ENCODE measurements at regions not wholly inside any gene's neighbourhood (a gene's known extent, or its start where the extent isn't known, plus 50 kb on each side); places are given as distances from the start of the nearest gene placed in this dataset.
"Not testable (repeated sequence)": the region's sequence is repeated elsewhere in the genome, so short reads cannot be mapped to it uniquely, and the experiment has no call there.

DNA sequence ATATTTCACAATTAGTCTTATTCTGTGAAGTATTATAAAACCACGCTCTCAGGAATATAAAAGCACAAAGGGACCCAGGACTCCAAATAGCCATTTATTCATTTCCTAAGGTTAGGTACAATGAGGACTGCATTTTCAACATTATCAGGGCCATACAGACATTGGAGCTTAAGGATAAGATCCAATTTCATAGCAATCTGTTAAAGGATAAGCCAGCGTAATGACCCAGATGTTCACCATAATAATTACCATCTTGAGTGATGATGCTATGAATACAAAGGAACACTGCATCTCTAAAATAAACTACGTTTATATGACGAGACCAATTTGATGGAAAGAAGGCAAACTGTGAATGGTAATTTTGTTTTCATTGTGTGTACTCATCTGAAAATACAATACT lies 169.6 kb downstream of the USP22 start:
- DNase-seq (ENCODE audit: low read depth); in situ Hi-C loops (cut with HindIII; ENCODE audit: low sequenced_read_pairs); H3K4me3 ChIP-seq (ENCODE audit: low read depth, low read length): not testable (repeated sequence)

DNA sequence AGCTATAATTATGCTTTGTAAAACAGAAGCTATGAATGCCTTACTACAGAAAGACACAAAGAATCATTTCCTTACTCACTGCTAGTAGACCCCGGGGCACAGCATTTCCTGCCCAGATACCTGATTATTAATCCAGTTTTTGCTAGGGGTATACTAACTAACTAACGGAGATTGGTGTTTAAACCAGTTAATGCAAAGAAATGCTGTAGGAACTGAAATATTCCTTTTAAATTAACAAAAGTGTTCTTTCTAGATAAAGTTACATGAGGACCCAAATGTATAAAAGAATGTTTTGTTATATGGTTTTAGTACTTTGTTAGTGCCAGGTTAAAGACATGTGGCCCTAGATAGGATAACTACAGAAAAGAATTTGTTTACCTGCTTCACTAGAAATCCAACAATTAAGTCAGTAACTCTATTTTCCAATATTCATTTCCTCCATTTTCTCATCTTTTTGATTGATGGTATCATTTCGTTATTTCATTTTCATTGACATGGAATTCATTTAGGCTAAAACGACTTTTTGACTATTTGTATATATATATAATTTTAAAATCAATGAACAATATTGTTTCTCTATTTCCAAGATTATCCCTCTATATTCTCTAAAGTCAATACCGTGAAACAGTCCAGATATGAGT lies 169.0 kb downstream of the USP22 start:
- DNase-seq (ENCODE audit: low read depth); H3K4me3 ChIP-seq (ENCODE audit: low read depth, low read length); in situ Hi-C loops (cut with HindIII; ENCODE audit: low sequenced_read_pairs): not testable (repeated sequence)

DNA sequence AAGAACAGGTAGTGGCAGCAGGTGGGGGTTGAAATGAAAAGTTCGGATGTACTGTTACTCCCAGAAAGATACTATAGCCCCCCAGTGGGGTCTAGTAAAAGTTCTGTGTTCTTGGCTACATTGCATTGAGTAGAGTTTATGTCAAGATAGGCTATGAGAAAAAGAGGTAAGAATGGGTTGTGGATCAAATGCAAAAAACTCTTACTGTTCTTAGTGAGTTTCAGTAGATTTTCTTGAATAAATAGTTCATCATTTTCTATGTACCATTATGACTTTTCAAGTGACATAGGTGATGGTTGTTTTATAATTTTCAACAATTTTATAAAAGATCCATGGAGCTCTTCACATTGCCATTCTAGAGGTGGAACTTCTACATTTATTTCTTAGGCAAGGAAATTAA lies 165.4 kb downstream of the USP22 start:
- DNase-seq (ENCODE audit: low read depth); H3K4me3 ChIP-seq (ENCODE audit: low read depth, low read length); in situ Hi-C loops (cut with HindIII; ENCODE audit: low sequenced_read_pairs): not testable (repeated sequence)

DNA sequence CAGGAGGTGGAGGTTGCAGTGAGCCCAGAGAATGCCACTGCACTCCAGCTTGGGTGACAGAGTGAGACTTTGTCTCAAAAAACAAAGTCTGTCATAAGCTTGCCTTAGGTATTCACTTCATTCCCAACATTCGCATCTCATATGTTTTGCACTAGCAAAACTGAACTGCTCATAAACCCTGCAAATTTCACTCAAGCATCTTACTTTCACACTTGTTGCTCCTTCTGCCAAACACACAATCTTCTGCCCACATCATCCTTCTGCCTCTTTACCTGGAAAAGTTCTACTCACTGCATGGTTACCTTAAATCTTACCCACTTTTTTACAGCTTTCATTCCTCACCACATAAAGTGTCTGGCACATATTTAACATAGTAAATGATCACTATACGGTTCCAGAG lies 152.5 kb downstream of the USP22 start:
- H3K4me3 ChIP-seq (ENCODE audit: low read depth, low read length) = no peak overlapping the region
- TF ChIP-seq, protein P1, sequence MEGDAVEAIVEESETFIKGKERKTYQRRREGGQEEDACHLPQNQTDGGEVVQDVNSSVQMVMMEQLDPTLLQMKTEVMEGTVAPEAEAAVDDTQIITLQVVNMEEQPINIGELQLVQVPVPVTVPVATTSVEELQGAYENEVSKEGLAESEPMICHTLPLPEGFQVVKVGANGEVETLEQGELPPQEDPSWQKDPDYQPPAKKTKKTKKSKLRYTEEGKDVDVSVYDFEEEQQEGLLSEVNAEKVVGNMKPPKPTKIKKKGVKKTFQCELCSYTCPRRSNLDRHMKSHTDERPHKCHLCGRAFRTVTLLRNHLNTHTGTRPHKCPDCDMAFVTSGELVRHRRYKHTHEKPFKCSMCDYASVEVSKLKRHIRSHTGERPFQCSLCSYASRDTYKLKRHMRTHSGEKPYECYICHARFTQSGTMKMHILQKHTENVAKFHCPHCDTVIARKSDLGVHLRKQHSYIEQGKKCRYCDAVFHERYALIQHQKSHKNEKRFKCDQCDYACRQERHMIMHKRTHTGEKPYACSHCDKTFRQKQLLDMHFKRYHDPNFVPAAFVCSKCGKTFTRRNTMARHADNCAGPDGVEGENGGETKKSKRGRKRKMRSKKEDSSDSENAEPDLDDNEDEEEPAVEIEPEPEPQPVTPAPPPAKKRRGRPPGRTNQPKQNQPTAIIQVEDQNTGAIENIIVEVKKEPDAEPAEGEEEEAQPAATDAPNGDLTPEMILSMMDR (IDR thresholded peaks at IDR 0.05; ENCODE audit: low read depth, low read length, missing control alignments) = no peak
- no peak for DNase-seq (ENCODE audit: low read depth)
- in situ Hi-C loops (cut with HindIII; ENCODE audit: low sequenced_read_pairs) = no loop called here

DNA sequence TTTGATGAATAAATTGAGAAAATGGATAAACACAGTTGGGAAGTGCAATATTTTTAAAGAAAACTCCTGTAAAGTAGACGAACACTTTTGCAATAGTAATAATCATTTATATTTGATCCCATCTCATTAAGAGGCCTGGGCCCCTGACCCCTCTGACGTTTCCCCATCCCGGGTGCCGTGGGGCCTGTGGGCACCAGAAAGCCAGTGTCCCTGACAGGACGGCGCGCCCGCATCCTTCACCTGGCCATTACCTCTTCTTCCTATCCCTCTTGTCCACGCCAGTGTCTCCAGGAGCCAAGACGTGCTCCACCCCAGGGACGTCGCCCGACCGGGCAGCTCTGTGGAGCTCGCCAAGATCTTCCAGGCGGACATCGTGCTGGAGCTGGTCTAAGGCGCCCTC lies 147.4 kb downstream of the USP22 start:
- in situ Hi-C loops (cut with HindIII; ENCODE audit: low sequenced_read_pairs); DNase-seq (ENCODE audit: low read depth); H3K4me3 ChIP-seq (ENCODE audit: low read depth, low read length): not testable (repeated sequence)

DNA sequence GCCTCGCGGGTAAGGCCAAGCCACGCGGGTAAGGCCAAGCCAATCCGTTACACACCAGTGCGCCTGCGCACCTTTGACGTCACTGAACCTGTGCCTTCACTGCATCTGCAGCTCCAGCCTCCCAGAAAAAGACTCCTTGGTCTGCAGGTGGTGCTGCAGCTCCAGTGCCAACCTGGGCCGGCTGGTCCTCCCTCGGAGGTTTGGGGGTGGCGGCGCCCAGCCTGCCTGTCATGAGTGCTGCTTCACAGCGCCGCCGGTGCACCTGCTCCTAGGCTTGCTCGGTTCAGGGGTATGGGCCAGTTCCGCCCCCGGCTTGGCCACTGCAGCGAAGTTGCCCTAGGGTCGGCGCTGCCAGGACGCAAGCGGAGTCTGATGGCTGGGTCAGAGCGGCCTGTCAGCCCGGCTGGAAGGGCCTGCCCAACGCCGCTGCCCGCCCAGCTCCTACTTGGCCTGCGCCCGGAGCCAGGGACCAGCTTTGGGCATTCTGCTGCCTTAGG lies 146.6 kb downstream of the USP22 start:
- no peak for DNase-seq (ENCODE audit: low read depth)
- no peak overlapping the region for H3K4me3 ChIP-seq (ENCODE audit: low read depth, low read length)
- in situ Hi-C loops (cut with HindIII; ENCODE audit: low sequenced_read_pairs) = no loop called here
- TF ChIP-seq, protein P1 (IDR thresholded peaks at IDR 0.05; ENCODE audit: low read depth, low read length, missing control alignments) = no peak

DNA sequence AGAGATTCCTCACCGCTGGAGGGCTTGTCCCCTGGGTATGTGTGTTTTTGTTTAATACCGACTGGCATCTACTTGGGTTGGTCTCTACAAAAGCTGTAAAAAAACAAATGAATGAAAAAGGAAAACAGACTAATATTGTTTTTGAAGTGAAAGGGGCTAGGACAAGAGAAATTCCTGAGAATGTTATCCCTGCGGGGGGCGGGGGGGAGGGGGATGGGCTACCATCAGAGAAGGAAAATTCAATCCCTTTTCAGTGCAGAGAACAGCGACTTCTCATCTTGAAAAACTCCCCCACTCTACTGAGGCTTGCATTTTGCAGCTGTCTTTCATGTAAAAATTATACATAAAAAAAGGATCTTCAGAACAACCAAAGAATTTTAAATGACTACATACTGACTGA lies 144.1 kb downstream of the USP22 start:
- H3K4me3 ChIP-seq (ENCODE audit: low read depth, low read length); DNase-seq (ENCODE audit: low read depth); in situ Hi-C loops (cut with HindIII; ENCODE audit: low sequenced_read_pairs): not testable (repeated sequence)

DNA sequence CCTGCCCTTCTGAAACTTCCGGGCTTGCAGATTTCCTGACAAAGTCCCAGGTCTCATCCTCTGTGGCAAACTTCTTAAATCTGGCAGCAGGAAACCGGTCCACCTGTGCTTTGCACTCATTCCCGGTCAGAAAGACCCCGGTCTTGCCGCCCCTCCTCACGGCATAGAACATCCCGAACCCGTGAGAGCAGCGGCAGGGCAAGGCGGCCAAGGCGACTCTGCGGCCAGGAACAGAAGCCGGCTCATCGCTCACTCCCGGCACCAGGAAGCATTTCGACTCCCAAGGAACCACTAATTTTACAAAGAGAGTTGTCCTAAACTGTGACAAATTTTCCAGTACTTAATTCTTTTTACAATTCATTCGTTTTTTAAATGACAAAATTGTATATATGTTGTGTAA lies 140.3 kb downstream of the USP22 start:
- in situ Hi-C loops (cut with HindIII; ENCODE audit: low sequenced_read_pairs); DNase-seq (ENCODE audit: low read depth); H3K4me3 ChIP-seq (ENCODE audit: low read depth, low read length): not testable (repeated sequence)

DNA sequence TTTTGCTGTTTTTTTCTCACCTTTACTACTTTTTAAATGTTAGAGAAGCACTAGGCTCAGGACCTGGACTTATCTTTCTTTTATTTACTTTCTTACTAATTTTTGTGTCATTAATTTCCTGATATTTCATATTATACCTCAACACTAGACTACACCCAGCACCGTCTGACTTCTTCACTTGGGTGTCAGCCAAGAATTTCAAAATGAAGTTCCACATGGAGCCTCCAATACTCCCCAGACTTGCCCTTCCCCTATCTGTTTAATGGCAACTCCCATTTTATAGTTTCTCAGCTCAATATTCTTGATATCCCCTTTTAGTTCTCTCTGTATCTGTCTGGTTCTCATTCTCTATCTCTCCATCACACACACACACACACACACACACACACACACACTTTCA lies 139.3 kb downstream of the USP22 start:
- H3K4me3 ChIP-seq (ENCODE audit: low read depth, low read length); in situ Hi-C loops (cut with HindIII; ENCODE audit: low sequenced_read_pairs); DNase-seq (ENCODE audit: low read depth): not testable (repeated sequence)

DNA sequence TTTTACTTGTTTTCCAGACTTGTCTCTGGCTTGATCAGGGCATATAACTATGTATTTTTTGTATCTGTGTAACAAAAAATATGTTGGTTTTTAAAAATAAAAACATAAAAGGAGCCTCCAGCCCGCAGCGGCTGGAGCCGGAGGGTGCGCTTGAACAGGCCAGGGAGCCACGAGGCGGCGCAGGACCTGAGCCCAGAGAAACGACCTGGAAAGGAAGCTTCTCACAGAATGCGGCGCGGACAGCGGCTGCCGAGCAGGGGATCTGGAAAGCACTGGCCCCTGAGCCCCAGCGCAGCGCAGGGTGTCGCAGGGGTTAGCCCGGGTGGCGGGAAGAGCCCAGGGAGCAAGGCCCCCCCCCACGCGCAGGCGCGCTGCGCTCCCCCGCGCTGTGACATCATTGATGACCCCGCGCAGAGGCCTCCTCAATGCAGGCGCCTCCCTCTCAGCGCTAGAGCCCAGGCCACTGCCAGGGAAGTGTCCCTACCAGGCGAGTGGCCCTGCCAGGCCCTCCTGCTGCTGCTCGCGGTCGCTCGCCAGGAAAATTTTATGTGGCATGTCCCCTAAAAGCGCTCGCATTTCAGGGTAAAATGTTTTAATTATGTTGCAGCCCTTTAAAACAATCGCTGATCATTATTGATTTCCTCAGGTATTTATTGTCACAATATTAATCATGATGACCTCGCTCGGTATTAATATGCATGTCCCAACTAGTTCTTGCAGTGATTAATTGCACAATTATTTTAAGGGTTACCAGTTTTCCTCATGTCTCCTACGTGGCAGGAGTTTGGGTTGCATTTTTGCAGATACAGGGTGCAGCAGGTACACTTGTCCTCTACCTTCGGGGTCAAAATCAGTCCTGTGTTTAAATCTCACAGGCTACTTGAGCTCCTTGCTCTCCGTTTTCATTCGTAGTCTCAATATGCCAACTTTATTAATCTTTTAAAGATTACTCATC lies 134.2 kb downstream of the USP22 start:
- DNase-seq (ENCODE audit: low read depth) = no peak
- TF ChIP-seq, protein P1 (IDR thresholded peaks at IDR 0.05; ENCODE audit: low read depth, low read length, missing control alignments) = peak; percentile 86
- in situ Hi-C loops (cut with HindIII; ENCODE audit: low sequenced_read_pairs) = loop anchor here (5.0 kb wide), 1 partner anchor 99 kb away; no protein-coding TSS in a partner anchor
- peak overlapping the region; percentile 42 for H3K4me3 ChIP-seq (ENCODE audit: low read depth, low read length)

Measured in astrocyte of the cerebellum (primary cell).